ENCODE measurements at regions not wholly inside any gene's neighbourhood (a gene's known extent, or its start where the extent isn't known, plus 50 kb on each side); places are given as distances from the start of the nearest gene placed in this dataset.

DNA sequence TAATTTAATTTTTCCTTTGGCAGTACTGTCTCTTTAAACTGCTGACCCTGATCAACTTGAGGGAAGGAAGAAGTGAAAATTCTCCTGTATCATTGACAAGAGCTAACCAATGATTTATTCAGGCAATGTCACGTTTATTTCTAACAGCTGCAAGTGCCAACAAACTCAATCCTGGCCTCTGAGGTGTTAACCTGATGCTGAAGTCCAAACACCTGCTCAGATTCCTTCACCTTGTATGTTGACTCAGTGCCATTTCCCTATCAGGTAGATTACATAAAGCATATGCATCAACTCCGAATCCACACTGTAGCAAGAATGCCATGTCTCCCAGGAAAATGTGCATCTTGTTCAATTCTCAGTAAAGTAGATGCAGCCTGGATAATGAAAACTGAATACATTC is 820.0 kb downstream of the XPNPEP1 start:
- H2AFZ ChIP-seq (ENCODE audit: low read depth, low read length, severe bottlenecking), result no peak overlapping the region
- H3K79me2 ChIP-seq (ENCODE audit: insufficient read depth, low read length), result no peaks in the 10 kb centered on the region
- H3K27ac ChIP-seq (ENCODE audit: low read depth, low read length), result no peak overlapping the region
- no peak overlapping the region for H3K9ac ChIP-seq (ENCODE audit: low read length)
- no peak for TF ChIP-seq EZH2phosphoT487 (conservative IDR thresholded peaks at IDR 0.05; ENCODE audit: low read length)
- TF ChIP-seq, protein P1, sequence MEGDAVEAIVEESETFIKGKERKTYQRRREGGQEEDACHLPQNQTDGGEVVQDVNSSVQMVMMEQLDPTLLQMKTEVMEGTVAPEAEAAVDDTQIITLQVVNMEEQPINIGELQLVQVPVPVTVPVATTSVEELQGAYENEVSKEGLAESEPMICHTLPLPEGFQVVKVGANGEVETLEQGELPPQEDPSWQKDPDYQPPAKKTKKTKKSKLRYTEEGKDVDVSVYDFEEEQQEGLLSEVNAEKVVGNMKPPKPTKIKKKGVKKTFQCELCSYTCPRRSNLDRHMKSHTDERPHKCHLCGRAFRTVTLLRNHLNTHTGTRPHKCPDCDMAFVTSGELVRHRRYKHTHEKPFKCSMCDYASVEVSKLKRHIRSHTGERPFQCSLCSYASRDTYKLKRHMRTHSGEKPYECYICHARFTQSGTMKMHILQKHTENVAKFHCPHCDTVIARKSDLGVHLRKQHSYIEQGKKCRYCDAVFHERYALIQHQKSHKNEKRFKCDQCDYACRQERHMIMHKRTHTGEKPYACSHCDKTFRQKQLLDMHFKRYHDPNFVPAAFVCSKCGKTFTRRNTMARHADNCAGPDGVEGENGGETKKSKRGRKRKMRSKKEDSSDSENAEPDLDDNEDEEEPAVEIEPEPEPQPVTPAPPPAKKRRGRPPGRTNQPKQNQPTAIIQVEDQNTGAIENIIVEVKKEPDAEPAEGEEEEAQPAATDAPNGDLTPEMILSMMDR (IDR thresholded peaks at IDR 0.05; ENCODE audit: insufficient read depth, low read length, poor library complexity, severe bottlenecking), result no peak
- no peaks in the 10 kb centered on the region for H4K20me1 ChIP-seq (ENCODE audit: low read depth, low read length)
- H3K9me3 ChIP-seq (ENCODE audit: insufficient read depth, low read length), result no peaks in the 10 kb centered on the region
- H3K4me2 ChIP-seq (ENCODE audit: low read depth, low read length, poor library complexity, severe bottlenecking), result no peak overlapping the region
- H3K9me2 ChIP-seq (replicated peaks; ENCODE audit: insufficient read depth, low read length), result no peaks in the 10 kb centered on the region
- no peak overlapping the region for H3K4me3 ChIP-seq (ENCODE audit: insufficient read depth, low read length, poor library complexity, severe bottlenecking)
- no peaks in the 10 kb centered on the region for H3K27me3 ChIP-seq (ENCODE audit: low read length)
- H3F3A ChIP-seq (ENCODE audit: insufficient read depth), result no peaks in the 10 kb centered on the region
- H3K36me3 ChIP-seq (ENCODE audit: low read length), result no peaks in the 10 kb centered on the region

DNA sequence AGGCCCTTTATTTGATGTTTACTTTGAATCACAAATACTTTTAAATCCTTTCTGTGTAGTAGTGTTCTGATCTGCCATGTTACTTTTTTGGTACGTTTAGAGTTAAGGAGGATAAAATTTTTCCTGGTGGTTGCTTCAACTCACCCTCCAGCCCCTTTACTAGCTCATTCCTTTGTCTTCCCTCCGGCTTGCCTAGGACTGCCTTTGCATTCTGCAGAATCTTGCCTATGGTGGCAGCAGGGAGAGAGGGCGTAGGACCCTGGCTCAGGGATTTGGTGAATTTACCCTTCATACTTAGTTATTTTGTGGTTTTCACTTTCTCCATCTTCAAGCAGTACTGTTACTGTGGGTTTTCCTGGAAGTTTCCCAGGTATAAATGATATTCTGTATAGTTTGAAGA is 833.5 kb downstream of the XPNPEP1 start:
- no peak overlapping the region for H3K4me2 ChIP-seq (ENCODE audit: low read depth, low read length, poor library complexity, severe bottlenecking)
- H2AFZ ChIP-seq (ENCODE audit: low read depth, low read length, severe bottlenecking), result no peak overlapping the region
- H3K27ac ChIP-seq (ENCODE audit: low read depth, low read length), result no peak overlapping the region
- no peaks in the 10 kb centered on the region for H3K9me2 ChIP-seq (replicated peaks; ENCODE audit: insufficient read depth, low read length)
- no peaks in the 10 kb centered on the region for H3F3A ChIP-seq (ENCODE audit: insufficient read depth)
- no peaks in the 10 kb centered on the region for H3K79me2 ChIP-seq (ENCODE audit: insufficient read depth, low read length)
- H4K20me1 ChIP-seq (ENCODE audit: low read depth, low read length), result no peaks in the 10 kb centered on the region
- no peaks in the 10 kb centered on the region for H3K9me3 ChIP-seq (ENCODE audit: insufficient read depth, low read length)
- no peak for TF ChIP-seq EZH2phosphoT487 (conservative IDR thresholded peaks at IDR 0.05; ENCODE audit: low read length)
- TF ChIP-seq, protein P1 (IDR thresholded peaks at IDR 0.05; ENCODE audit: insufficient read depth, low read length, poor library complexity, severe bottlenecking), result no peak
- no peak overlapping the region for H3K4me3 ChIP-seq (ENCODE audit: insufficient read depth, low read length, poor library complexity, severe bottlenecking)
- no peaks in the 10 kb centered on the region for H3K27me3 ChIP-seq (ENCODE audit: low read length)
- H3K9ac ChIP-seq (ENCODE audit: low read length), result no peak overlapping the region
- no peaks in the 10 kb centered on the region for H3K36me3 ChIP-seq (ENCODE audit: low read length)

DNA sequence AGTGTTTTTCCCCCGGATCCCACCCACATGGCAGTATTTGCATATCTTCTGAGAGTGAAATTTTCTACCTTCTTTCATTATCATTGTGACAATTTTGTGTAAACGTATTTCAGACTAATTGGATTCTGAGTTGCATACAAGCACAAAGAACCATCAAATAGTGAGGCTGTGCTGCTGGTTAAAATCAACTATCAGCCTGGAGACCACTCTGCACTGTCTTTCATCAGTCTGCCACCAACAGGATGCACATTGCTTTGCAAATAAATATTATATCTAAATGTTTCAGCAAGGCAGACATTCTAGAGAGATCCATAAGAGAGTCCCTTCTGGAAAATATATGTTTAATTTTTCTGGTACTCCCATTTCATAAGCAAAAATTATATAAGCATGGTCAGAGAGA is 851.8 kb downstream of the XPNPEP1 start:
- TF ChIP-seq, protein P1 (IDR thresholded peaks at IDR 0.05; ENCODE audit: insufficient read depth, low read length, poor library complexity, severe bottlenecking), result no peak
- Histone ChIP-seq H3K9me2 (replicated peaks; ENCODE audit: insufficient read depth, low read length) (no peaks in the 10 kb centered on the region), H4K20me1 (ENCODE audit: low read depth, low read length) (no peaks in the 10 kb centered on the region), H3K9ac (ENCODE audit: low read length) (no peak overlapping the region), H3K27ac (ENCODE audit: low read depth, low read length) (no peak overlapping the region), H2AFZ (ENCODE audit: low read depth, low read length, severe bottlenecking) (no peak overlapping the region), H3K36me3 (ENCODE audit: low read length) (no peaks in the 10 kb centered on the region), H3K9me3 (ENCODE audit: insufficient read depth, low read length) (no peaks in the 10 kb centered on the region), H3K4me2 (ENCODE audit: low read depth, low read length, poor library complexity, severe bottlenecking) (no peak overlapping the region), H3K27me3 (ENCODE audit: low read length) (no peaks in the 10 kb centered on the region), H3F3A (ENCODE audit: insufficient read depth) (no peaks in the 10 kb centered on the region), H3K4me3 (ENCODE audit: insufficient read depth, low read length, poor library complexity, severe bottlenecking) (no peak overlapping the region), H3K79me2 (ENCODE audit: insufficient read depth, low read length) (no peaks in the 10 kb centered on the region)

DNA sequence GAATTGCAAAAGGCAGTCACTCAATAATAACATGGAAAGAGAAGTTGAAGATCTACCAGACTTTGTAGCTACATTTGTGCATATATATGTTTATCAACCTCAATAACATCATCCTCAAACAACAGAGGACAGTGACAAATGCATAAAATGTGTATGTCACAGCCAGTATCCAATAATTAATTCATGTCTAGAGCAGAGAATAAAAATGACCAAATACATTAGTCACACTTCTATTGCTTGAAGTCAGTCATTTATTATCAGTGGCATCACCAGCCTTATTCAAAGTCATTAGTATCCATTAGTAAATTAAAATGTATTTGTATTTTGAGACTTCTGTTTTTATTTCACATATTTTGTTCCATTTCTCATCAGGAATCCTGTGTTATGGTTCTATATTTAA is 852.8 kb downstream of the XPNPEP1 start:
- Histone ChIP-seq H3K36me3 (ENCODE audit: low read length) (no peaks in the 10 kb centered on the region), H3K27me3 (ENCODE audit: low read length) (no peaks in the 10 kb centered on the region), H3K9me2 (replicated peaks; ENCODE audit: insufficient read depth, low read length) (no peaks in the 10 kb centered on the region), H3F3A (ENCODE audit: insufficient read depth) (no peaks in the 10 kb centered on the region), H3K9me3 (ENCODE audit: insufficient read depth, low read length) (no peaks in the 10 kb centered on the region), H4K20me1 (ENCODE audit: low read depth, low read length) (no peaks in the 10 kb centered on the region), H3K9ac (ENCODE audit: low read length) (no peak overlapping the region), H2AFZ (ENCODE audit: low read depth, low read length, severe bottlenecking) (no peak overlapping the region), H3K79me2 (ENCODE audit: insufficient read depth, low read length) (no peaks in the 10 kb centered on the region), H3K27ac (ENCODE audit: low read depth, low read length) (no peak overlapping the region), H3K4me2 (ENCODE audit: low read depth, low read length, poor library complexity, severe bottlenecking) (no peak overlapping the region), H3K4me3 (ENCODE audit: insufficient read depth, low read length, poor library complexity, severe bottlenecking) (no peak overlapping the region)
- TF ChIP-seq, protein P1 (IDR thresholded peaks at IDR 0.05; ENCODE audit: insufficient read depth, low read length, poor library complexity, severe bottlenecking), result no peak
- no peak for TF ChIP-seq EZH2phosphoT487 (conservative IDR thresholded peaks at IDR 0.05; ENCODE audit: low read length)
